ENCODE measurements at regions not wholly inside any gene's neighbourhood (a gene's known extent, or its start where the extent isn't known, plus 50 kb on each side); places are given as distances from the start of the nearest gene placed in this dataset.

DNA sequence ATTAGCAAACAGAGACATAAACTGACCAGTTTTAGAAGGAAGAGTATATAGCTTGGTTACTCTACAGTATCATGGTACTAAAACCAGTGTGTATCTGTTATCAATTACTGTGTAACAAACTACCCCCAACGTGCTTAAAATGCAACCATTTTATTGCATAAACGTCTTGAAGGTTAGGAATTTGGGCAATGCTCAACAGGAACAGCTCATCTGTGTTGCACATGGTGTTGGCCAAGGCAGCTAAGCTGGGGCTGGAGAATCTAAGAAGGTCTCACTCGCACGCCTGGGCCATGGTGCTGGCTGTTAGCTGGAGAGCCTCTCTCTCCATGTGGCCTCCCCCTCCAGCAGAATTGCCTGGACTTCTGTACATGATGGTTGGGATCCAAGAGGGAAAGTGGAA is 81.2 kb upstream of the THBS1 start:
- CTCF ChIA-PET (ENCODE audit: partially characterized antibody) = no interaction called here
- TF ChIP-seq EP300 (IDR thresholded peaks at IDR 0.05; ENCODE audit: borderline replicate concordance in 1 of 2, low read depth in 2 of 2, low read length in 2 of 2) (no peak), CBX5 (IDR thresholded peaks at IDR 0.05; ENCODE audit: low read depth, low read length) (no peak), TEAD4 (IDR thresholded peaks at IDR 0.05; ENCODE audit: low read depth, low read length) (no peak), SIX5 (IDR thresholded peaks at IDR 0.05; ENCODE audit: low read depth, low read length) (no peak), YY1 (IDR thresholded peaks at IDR 0.05; ENCODE audit: low read depth, low read length) (no peak), CHD2 (IDR thresholded peaks at IDR 0.05; ENCODE audit: low read length) (no peak), ZNF274 (IDR thresholded peaks at IDR 0.05; ENCODE audit: borderline replicate concordance, extremely low read depth, low read length) (no peak), SP4 (IDR thresholded peaks at IDR 0.05; ENCODE audit: low read length) (no peak), RXRA (IDR thresholded peaks at IDR 0.05; ENCODE audit: insufficient read depth, low read depth, low read length) (no peak), GTF2F1 (IDR thresholded peaks at IDR 0.05; ENCODE audit: borderline replicate concordance, low read depth, low read length) (no peak), CEBPB (IDR thresholded peaks at IDR 0.05; ENCODE audit: low read depth, low read length) (no peak)
- TF ChIP-seq, protein P1, sequence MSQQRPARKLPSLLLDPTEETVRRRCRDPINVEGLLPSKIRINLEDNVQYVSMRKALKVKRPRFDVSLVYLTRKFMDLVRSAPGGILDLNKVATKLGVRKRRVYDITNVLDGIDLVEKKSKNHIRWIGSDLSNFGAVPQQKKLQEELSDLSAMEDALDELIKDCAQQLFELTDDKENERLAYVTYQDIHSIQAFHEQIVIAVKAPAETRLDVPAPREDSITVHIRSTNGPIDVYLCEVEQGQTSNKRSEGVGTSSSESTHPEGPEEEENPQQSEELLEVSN (IDR thresholded peaks at IDR 0.05) = no peak
- TF ChIP-seq, protein P2, sequence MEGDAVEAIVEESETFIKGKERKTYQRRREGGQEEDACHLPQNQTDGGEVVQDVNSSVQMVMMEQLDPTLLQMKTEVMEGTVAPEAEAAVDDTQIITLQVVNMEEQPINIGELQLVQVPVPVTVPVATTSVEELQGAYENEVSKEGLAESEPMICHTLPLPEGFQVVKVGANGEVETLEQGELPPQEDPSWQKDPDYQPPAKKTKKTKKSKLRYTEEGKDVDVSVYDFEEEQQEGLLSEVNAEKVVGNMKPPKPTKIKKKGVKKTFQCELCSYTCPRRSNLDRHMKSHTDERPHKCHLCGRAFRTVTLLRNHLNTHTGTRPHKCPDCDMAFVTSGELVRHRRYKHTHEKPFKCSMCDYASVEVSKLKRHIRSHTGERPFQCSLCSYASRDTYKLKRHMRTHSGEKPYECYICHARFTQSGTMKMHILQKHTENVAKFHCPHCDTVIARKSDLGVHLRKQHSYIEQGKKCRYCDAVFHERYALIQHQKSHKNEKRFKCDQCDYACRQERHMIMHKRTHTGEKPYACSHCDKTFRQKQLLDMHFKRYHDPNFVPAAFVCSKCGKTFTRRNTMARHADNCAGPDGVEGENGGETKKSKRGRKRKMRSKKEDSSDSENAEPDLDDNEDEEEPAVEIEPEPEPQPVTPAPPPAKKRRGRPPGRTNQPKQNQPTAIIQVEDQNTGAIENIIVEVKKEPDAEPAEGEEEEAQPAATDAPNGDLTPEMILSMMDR (IDR thresholded peaks at IDR 0.05; ENCODE audit: control extremely low read depth in 1 of 3, insufficient read depth in 1 of 3, low read depth in 1 of 3, low read length in 3 of 3) = no peak

More for the DNA sequence above, 81.2 kb upstream of the THBS1 start:
- no peaks in the 10 kb centered on the region for H3K79me2 ChIP-seq (ENCODE audit: control insufficient read depth in 1 of 2, insufficient read depth in 2 of 2, low read length in 2 of 2)
- no peak overlapping the region for H4K5ac ChIP-seq (ENCODE audit: insufficient read length, low read depth, low read length)
- no peak overlapping the region for H2BK120ac ChIP-seq (replicated peaks; ENCODE audit: low read depth, low read length)
- no peak overlapping the region for H2BK5ac ChIP-seq (ENCODE audit: low read depth, low read length)
- no peak overlapping the region for H4K8ac ChIP-seq (ENCODE audit: extremely low read depth, insufficient read depth, low read length)
- no peaks in the 10 kb centered on the region for H3K9me3 ChIP-seq (ENCODE audit: insufficient read depth in 2 of 2, low read depth in 1 of 2, low read length in 1 of 2)
- no peak overlapping the region for H3K4me3 ChIP-seq (ENCODE audit: extremely low read depth in 1 of 4, insufficient read depth in 2 of 4, low read depth in 3 of 4, low read length in 4 of 4)
- no peak overlapping the region for H3K18ac ChIP-seq (ENCODE audit: extremely low read depth, low read length)
- no peak overlapping the region for H3K23ac ChIP-seq (ENCODE audit: insufficient read length)
- no peak overlapping the region for H3K4ac ChIP-seq (replicated peaks; ENCODE audit: insufficient read length, low read depth, low read length)
- no peak overlapping the region for H3K4me2 ChIP-seq (ENCODE audit: insufficient read depth in 1 of 2, low read depth in 2 of 2, low read length in 2 of 2)
- no peak overlapping the region for H3K14ac ChIP-seq (ENCODE audit: insufficient read length)
- no peaks in the 10 kb centered on the region for H3K4me1 ChIP-seq (replicated peaks in 1 of 4; ENCODE audit: control insufficient read depth in 3 of 4, insufficient read depth in 4 of 4, low read length in 3 of 4)
- H3K79me1 ChIP-seq (ENCODE audit: low read depth, low read length) = no peaks in the 10 kb centered on the region
- H3K27ac ChIP-seq (ENCODE audit: low read depth, low read length) = no peak overlapping the region
- no peaks in the 10 kb centered on the region for H4K20me1 ChIP-seq (replicated peaks in 1 of 2; ENCODE audit: control insufficient read depth in 1 of 2, insufficient read depth in 2 of 2, low read length in 2 of 2)
- POLR2A ChIA-PET (ENCODE audit: partially characterized antibody) = interaction anchor here (5.2 kb wide), 1 partner anchor 81 kb away, joined by 17 read pairs; the partner anchor contains the start of gene THBS1
- 87% methylated on average over 4 of the region's 4 CpGs; no CpG with 5 or more reads in 1 of the 2 experiments for WGBS, 2 experiments (ENCODE audit: extremely low coverage in 1 of 2, insufficient coverage in 1 of 2, insufficient read length in 1 of 2, insufficient replicate concordance in 2 of 2, low coverage in 1 of 2, low lambda C conversion rate in 2 of 2, missing lambda C conversion rate in 1 of 2)
- no peak overlapping the region for H2BK12ac ChIP-seq (ENCODE audit: low read depth, low read length)
- H2AK5ac ChIP-seq (ENCODE audit: low read depth, low read length) = no peak overlapping the region
- DNase-seq (ENCODE audit: low read depth in 1 of 2, low spot score in 2 of 2) (no peak), FAIRE-seq (no peak)
- H3K27me3 ChIP-seq (replicated peaks in 1 of 4; ENCODE audit: control insufficient read depth in 3 of 4, extremely low read depth in 1 of 4, insufficient read depth in 3 of 4, low read length in 3 of 4) = no peaks in the 10 kb centered on the region
- H3K36me3 ChIP-seq (ENCODE audit: control insufficient read depth in 2 of 4, insufficient read depth in 4 of 4, low read length in 3 of 4) = no peaks in the 10 kb centered on the region
- no peaks in the 10 kb centered on the region for H3K23me2 ChIP-seq (ENCODE audit: low read depth, low read length)
- H3K9ac ChIP-seq (replicated peaks in 1 of 4; ENCODE audit: extremely low read depth in 1 of 4, low read depth in 3 of 4, low read length in 3 of 4) = no peak overlapping the region
- H2BK20ac ChIP-seq (ENCODE audit: low read length) = no peak overlapping the region
- H2AFZ ChIP-seq (ENCODE audit: low read length) = no peak overlapping the region
- no peak overlapping the region for H3K56ac ChIP-seq (replicated peaks; ENCODE audit: insufficient read length, low read depth, low read length)
- no peak overlapping the region for H2BK15ac ChIP-seq (ENCODE audit: low read length)
- H4K91ac ChIP-seq (replicated peaks; ENCODE audit: insufficient read length, low read length) = no peak overlapping the region
